Epithelial cell of prostate (primary cell): ENCODE measurements at regions not wholly inside any gene's neighbourhood (a gene's known extent, or its start where the extent isn't known, plus 50 kb on each side); places are given as distances from the start of the nearest gene placed in this dataset.
"Not testable (repeated sequence)": the region's sequence is repeated elsewhere in the genome, so short reads cannot be mapped to it uniquely, and the experiment has no call there.

ENCODE experiments used
- DNase-seq: peaks from one replicate; pipeline ENCODE4 v3.0.0-alpha.2; 2011; ENCODE audit warnings: low read depth, low spot score
- H3K27ac ChIP-seq: fragments of 450-650 bp; 2 replicates; pipeline ENCODE4 v1.5.1; 2017; ENCODE audit warnings: mild to moderate bottlenecking

DNA sequence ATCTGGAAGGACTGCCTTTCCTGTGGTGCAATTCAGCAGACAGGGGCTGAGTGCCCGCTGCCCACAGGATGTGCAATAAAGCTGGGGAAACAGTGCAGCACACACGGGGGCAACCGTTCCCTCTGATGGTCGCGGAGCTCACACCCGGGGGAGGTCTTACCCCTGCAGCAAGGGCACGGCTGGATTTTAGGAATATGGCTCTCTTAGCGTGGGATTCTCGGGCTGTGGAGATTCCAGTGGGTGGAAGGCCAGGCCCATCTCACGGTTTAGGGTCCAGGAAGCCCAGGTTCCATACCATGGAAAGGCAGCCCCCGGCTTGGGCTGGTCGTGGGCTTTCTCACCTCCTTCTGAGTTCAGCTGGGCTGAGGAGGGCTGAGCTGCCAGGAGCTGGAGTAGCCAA lies 244.1 kb downstream of the MED10 start:
- DNase-seq: no peak
- no peak overlapping the region for H3K27ac ChIP-seq

DNA sequence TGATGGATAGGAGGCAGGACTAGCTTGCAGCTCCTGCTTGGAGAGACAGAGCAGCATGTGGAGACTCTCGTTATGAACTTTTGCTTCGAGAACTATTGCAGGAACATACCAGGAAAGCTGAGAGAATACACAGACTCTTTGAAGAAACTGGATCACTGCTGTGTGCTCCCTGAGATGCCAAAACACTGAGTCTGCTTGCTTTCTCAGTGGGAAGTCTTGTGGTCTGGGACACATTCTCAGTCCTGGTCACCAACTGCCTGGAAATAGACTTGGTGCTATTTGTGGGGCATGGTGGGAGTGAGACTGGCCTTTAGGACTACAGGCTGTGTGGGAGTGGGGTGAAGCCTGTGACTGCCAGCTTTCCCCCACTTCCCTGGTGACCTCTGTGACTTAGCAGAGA lies 252.6 kb downstream of the MED10 start:
- DNase-seq: no peak
- H3K27ac ChIP-seq: no peak overlapping the region

DNA sequence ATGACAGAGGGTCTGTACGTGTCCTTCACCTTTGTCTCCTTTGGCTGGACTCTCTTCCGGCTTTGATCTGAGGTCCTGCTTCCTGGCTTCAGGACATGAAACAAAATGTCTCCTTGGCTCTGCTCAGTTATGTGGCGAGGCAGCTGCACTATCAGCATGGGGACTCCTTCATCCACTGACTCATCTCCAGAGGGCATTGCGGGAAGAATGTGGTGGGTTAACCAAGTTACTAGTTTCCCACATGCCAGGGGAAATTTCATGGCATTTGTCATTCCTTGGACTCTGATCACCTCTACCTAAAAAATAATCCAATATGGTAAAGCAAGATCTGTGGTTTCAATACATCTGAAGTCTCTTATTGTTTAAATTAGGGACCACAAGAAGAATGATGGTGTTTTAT lies 259.7 kb downstream of the MED10 start:
- no peak for DNase-seq
- no peak overlapping the region for H3K27ac ChIP-seq

DNA sequence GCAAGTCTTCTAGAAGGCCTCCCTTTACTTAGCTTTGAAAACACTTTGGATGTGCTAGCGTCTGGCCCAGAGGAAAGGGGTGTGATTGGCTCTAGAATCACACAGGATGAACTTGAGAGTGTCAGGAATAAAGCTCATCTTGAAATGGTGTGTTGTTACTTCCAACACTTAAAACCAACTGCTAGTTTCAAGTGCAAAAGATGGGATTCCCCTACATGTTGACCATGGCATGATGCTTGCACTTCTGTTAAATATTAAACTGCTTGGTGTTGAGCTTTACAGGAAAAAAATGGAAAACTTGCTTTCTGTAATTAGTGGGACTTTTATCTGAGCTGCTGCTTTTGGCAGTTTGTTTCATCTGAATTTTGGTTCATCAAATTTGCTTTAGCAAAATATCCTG lies 261.1 kb downstream of the MED10 start:
- no peak for DNase-seq
- no peak overlapping the region for H3K27ac ChIP-seq

DNA sequence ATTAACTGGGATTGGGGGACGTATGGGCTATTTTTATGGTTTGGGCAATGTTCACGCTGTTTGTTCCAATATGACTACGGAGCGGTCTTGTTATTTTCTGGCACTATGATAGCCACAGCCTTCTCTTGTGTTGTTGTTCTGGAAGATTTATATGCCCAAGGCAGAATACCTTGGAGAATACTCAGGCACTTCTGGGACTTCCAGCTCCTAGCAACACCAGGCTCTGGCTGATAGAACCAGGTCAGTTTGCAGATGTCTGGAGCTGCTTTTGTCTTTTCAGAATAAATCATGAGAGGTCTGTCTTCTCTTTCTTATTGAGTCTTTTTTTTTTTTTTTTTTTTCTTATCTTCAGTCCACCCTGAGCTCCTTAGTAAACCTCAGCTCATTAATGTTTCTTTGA lies 262.5 kb downstream of the MED10 start:
- H3K27ac ChIP-seq: no peak overlapping the region
- no peak for DNase-seq

DNA sequence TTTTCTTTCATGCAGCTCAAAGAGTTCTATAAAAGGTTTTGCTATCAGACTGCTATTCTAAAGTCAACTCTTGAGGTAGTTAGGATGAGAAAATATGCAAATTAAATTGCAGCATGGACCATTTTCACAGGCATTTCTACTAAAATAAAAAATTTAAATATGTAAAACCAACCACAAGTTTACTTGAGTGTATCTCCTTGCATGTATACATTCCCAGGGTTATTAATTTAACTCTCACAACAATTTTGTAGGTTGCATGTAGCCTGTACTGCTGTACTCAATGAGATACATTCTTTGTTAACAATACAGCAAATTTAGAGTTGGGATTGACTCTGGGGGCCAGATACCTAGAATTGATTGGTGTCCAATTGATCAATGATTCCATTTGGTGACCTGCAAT lies 265.8 kb downstream of the MED10 start:
- no peak for DNase-seq
- H3K27ac ChIP-seq: no peak overlapping the region

DNA sequence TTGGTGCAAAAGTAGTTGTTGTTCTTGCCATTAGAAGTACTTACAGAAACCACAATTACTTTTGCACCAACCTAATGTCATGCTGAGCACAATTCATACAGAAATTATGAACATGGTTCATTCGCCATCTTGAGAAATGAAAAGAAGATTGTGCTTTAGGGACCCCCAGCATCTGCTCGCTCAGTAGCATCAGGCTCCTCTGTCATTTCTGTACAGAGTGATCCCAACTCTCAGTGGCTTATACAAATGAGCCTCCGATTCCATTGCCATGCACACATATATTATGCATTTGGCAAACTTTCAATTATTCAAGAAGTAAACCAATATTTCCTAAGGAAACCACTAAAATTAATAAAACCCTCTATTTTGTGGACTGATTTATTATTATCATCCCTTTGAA lies 266.2 kb downstream of the MED10 start:
- DNase-seq: no peak
- H3K27ac ChIP-seq: no peak overlapping the region

DNA sequence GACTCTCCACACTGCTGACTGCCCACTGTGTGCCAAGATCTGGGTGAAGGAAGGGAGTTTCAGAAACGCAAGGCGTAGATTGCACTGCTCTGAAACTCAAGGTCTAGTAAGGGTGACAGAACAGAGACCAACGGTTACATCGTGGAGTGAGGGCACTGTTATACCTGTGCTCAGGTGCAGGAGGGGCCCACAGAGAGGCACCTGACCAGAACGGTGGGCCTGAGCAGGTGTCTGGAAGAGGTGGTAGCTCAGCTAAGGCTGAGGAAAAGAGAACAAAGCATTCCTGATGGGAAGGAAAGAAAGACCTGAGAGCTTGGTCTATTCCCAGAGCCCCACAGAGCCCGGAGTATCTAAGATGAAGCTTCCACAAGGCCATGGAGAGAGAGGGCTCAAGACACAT lies 267.2 kb downstream of the MED10 start:
- H3K27ac ChIP-seq: no peak overlapping the region
- no peak for DNase-seq

DNA sequence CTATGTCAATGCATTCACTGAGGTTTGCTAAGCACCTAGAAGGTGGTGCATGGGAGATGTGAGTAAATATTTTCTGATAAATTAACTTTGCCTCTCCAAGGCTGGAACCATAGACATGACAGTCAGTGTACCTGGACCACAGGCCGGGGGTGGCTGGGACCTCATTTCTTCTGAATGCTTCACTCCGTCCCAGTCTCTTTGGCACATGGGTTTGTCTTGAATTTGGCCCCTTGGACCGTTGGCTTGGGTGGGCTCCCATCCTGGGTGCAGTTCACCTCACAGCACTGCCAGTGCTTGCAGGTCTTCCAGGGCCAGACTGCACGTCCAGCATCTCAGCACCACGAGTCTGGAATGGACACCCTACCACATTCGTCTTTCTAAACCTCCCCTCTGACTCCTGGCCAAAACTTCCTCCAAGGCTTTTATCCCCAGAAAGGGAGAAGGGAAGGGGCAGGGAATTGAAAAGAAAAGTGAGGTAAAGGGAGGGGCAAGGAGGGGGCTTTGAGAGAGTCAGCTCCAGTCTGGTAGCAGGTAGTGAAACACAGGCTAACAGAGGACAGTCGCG lies 267.8 kb downstream of the MED10 start:
- no peak overlapping the region for H3K27ac ChIP-seq
- no peak for DNase-seq

DNA sequence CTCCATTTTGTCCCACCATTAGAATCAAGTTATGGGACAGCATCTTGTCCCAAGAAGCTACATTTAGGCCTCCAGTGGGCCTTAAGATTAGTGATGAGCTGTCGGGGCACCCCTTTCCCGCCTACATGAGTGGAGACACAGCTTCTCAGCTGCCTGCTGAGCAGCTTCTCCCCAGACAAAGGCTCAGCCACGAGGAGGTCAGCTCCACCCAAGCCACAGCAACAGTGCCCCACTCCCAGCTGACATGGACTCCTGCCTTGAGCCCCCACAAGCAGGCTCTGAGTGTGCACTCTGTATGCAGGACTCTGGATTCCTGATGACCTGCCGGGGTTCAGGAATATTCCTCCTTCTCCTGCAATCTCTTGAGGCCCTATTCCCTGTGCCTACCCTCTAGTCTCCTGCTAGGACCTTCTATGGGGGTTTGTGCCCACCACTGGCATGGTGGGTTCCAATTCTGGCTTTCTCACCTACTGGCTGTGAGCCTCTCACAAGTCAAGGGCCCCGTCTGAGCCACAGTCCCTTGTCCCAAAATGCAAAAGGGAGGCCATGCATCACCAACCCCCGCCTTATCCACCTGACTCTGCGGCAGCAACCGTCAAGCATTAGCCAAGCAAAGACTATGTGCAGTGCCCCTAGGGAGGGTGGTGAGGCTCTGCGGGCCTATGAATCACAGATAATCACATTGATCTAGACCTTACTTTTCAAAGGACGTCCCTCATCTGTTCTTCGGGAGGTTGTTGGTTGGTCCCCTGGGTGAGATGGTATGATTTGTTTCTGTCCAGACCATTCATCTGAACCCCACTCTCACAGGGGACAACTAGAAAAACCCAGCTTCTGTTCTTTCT lies 269.1 kb downstream of the MED10 start:
- no peak overlapping the region for H3K27ac ChIP-seq
- DNase-seq: no peak

DNA sequence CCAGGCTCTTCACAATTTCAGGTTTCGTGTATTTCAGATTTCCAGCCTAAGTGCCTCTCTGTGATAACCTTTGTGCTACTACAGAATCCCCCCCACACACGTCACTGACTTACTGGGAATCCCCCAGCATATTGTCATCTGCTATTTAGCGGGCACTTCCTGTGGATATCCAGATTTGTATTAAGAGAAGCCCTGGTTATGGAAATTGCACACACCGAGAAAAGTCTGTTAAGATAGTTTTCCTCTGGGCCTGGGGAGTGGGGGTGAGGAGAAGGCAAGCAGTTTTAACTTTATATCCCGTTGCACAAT lies 269.9 kb downstream of the MED10 start:
- no peak for DNase-seq
- H3K27ac ChIP-seq: no peak overlapping the region

DNA sequence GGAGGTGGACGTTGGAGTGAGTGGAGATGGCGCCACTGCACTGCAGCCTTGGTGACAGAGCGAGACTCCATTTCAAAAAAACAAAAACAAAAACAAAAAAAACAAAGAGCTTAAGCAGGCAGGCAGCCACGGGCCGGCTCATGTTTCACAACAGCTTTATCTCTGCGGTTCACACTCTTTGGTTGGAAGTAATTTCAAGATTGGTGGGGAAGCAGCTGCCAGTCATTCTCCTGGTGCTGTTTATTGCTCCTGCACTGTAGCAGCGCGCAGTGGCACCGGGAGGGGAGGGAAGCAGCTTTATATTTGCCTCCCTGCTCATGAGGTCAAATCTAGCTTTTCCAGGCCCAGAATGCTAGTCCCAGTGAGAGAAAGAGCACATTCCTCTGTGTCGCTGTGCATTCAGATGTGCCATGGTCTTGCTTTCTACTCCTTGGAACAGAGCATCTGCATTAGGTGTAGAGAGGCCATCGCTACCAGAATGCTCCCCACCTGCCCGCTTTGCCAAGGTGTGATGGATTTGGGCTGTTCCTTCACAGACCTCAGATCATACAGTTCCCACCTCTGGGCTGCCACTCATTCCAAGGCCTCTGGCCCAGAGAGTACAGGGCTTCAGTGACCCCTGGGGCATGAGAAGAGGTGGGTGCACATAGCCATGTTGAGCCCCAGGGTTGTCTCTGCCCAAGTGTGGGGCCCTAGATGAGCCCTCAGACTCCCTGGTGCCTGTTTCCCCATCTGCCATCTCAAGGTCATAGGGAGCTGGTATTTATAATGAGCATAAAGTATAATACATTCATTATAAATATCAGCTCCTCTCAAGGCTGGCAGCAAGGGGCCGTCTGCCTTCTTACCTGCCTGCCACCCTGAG lies 270.4 kb downstream of the MED10 start:
- no peak for DNase-seq
- H3K27ac ChIP-seq: no peak overlapping the region

DNA sequence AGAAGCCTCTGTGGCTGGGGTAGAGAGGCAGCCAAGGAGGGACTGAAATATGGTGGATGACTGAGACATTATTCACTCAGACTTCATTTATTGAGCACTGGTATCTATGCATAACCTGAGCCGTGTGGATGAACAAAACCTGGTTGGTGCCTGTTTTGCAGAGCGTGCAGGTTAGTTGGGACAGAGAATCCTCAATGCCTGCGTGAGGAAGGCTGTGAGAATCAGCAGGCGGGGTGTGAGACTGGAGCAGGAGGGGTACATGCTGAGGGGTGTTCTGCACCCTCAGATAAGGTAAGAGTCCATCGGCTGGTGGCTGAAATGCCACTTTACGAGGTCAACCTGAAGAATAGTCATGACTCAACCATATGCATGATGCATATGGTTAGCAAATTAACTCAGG lies 271.6 kb downstream of the MED10 start:
- no peak for DNase-seq
- no peak overlapping the region for H3K27ac ChIP-seq

DNA sequence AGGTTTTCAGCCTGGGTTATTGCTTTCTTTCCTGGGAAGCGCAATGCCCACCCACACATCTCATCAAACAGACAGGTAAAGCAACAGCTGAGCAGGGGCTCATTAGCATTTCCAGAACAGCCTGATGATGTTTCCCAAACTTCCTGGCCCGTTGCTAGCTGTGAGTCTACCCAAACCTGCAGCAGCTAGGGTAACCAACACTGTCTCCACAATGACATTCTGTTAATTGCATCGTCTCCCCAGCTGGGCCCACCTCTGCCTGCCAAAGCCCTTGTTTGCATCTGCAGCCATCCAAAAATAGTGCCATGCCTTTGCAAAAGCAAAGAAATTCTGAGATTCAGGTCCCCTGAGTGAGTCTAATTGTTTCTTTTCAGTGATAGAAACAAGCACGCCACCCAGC lies 273.0 kb downstream of the MED10 start:
- no peak for DNase-seq
- H3K27ac ChIP-seq: no peak overlapping the region

DNA sequence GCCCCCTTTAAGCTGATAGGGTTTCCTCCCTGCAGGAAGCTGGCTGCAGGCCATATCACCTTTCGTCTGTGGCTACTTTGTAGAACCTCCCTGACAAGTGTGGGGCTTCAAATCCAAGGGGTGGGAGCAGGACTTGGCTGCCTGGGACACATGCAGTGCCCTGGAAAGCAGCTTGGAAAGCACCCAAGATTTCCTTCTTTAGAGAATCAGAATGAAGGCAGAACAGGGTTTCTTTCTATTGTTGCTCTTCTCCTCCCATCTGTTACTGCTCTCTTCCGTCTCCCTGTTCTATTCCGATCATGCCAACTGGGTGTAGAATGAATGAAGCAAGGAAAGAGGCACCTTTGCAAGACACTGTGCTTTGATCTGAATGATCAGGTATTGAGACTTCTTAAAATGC lies 282.2 kb downstream of the MED10 start:
- DNase-seq: no peak
- H3K27ac ChIP-seq: no peak overlapping the region

DNA sequence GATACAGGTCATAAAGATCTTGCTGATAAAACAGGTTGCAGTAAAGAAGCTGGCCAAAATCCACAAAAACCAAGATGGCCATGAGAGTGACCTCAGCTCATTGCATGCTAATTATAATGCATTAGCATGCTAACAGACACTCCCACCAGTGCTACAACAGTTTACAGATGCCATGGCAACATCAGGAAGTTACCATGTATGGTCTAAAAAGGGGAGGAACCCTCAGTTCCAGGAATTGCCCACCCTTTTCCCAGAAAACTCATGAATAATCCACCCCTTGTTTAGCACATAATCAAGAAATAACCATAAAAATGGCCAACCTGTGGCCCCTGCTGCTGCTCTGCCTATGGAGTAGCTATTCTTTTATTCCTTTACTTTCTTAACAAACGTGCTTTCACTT lies 284.2 kb downstream of the MED10 start:
- not testable (repeated sequence) for H3K27ac ChIP-seq, DNase-seq

DNA sequence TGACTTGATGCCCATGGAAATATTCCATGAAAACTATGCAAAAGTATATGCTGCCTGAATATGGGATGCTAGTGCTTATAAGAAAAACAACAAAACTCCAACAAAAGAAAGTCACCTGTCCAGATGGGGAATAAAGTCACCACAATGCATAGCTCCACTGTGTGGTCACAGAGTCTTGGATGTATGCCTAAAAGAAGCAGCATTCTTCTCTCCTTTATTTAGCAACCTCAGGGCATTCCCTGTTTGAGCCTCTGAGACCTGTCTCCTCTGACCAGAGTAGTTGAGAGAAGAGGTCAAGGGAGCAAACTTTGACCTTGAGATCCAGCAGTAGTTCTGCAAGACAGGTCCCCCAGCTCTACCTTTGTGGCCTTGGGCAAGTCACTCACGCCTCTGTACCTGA lies 287.5 kb downstream of the MED10 start:
- no peak overlapping the region for H3K27ac ChIP-seq
- DNase-seq: no peak

DNA sequence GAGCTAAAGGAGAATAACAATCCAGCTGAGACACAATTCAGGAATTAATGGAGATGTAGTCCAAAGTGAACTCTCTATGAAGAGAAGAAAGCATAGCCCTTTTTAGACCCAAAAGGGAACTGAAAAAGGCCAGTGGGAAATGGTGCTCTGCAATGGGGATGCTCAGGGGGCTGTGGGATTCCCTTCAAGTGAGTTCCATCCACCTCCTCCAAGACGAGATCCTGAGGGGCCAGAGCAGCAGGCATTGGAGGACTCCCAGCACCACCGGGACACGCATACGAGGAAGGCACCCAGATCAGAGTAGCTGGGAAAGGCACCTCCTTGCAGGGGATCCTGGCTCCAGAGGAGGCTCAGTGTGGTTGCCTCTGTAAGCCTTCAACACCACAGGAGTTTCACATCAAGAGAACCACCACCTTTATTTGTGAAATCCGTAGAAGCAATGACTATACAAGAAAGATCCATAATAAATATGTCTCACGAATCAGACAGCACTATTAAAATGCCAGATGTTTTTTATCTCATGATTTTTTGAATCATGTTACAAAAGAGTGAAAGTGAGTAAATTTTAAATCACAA lies 288.2 kb downstream of the MED10 start:
- no peak overlapping the region for H3K27ac ChIP-seq
- no peak for DNase-seq

DNA sequence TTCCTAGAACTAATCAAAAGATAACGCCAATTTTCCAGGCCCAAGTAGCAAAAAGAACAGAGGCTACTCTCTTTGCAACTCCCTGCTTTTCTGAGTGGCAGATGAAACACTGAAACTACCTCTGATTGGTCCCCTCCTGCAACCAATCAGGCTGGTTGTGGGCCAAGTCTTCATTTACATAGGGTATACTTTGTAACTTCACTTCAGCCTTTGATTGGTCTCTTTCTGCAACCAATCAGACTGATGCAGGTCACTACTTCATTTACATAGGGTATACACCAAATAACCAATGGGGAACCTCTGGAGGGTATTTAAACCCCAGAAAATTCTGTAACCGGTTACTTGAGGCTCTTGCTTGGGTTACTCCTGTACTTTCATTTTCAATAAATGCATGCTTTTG lies 289.6 kb downstream of the MED10 start:
- no peak overlapping the region for H3K27ac ChIP-seq
- DNase-seq: no peak

DNA sequence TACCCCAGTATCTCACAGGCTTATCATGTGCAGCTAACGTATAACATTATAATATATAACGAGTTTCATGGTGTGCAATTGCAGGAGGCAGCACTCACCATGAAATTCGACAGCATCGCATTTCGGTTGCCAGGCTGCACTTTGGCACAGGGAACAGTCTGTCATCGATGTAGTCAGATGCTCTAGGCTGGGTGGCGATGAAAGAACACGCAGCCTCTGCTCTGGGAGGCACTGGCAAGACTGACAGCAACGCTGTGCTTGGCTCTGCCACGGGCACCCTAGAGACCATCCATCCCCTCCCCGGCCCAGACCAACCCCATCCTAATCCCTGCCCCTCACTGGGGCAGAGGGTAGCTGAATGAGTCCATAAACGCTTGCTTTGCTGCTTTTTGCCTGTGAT lies 290.8 kb downstream of the MED10 start:
- no peak overlapping the region for H3K27ac ChIP-seq
- no peak for DNase-seq

DNA sequence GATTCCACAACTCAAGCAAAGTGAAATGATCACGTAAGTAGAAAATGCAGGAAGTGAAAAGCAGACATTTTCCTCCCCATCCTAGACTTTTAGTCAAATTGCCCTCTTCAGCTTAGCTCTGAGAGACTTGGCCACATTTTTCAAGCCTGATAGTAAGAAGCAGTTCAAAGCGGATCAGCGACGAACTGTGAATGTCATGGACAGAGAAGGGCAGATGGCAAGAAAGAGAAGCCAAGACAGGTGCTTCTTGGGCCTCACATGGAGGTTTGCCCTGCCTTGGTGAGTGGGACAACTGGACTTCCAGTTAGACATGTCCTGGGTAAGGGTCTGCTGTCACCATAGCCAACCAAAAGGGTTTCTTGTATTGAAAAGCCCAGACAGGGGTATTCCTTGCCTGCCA lies 291.5 kb downstream of the MED10 start:
- no peak overlapping the region for H3K27ac ChIP-seq
- no peak for DNase-seq
